GM19099 (cell line): ENCODE measurements at regions not wholly inside any gene's neighbourhood (a gene's known extent, or its start where the extent isn't known, plus 50 kb on each side); places are given as distances from the start of the nearest gene placed in this dataset.

Source experiments
- POLR2A ChIP-seq: IDR thresholded peaks from 3 replicates; pipeline ENCODE4 v1.6.1; 2011; ENCODE audit warnings: low read depth; ENCODE audit not compliant: insufficient read length; ENCODE audit errors: extremely low read depth

GRCh38 chr5:89005990-89006389, 123.0 kb upstream of the MEF2C start:
- no peak for TF ChIP-seq POLR2A

DNA sequence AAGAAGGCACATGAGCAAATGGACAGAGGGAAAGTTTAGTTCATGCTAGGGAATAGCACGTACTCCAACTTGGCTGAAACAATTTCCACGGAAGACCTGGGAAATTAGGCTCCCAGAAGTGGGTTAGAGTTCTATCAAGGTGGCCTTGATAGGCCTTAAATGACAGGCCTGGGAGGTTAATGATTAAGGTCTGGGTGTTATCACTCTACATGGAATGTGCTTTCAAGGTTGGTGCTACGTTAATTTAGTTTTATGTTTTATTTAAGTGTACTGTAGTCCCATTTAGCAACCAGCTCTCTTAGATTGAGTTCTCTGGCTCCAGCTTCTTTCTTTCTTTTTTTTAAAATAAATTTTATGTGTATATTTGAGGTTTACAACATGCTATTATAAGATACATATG, 121.4 kb upstream of the MEF2C start:
- TF ChIP-seq POLR2A: no peak

- TF ChIP-seq POLR2A: no peak
Observed at GRCh38 chr5:89003563-89004036, 120.6 kb upstream of the MEF2C start.

DNA sequence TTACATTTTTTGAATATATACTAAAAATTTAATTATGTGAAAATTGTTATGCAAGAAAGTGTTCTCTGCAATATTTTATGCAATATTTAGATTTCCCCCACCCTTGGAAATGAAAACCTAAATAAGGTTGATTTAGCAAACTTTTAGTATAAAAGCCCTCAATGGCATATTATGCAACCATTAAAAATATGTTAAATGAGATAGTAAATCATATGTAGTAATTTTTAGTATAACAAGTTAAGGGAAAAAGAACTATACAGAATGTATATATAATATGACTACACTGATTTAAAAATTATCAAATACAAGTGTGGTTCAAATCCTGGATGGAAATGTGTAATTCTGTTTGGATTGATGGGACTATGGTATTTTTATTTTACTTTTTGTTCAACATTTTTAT, 116.9 kb upstream of the MEF2C start:
- TF ChIP-seq POLR2A: no peak

- no peak for TF ChIP-seq POLR2A
Observed at GRCh38 chr5:88997937-88998336, 115.0 kb upstream of the MEF2C start.

DNA sequence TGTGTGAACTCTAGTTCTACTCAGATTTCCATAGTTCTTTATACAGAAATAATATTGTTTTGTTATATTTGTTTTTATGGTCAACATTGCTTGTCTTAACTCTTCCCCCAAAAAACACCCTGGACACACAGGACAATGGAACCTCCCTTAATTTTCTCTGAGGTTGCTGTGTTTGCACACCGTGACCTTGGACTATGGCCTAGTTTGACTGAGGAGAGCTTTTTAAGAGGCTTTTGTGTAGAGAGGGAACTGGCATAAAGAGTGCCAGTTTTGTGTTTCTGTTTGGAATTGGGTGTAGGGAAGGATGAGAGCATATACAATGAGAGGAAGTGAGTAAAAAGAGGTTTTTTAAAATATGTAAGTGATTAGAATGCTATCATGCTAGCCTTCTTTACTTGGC, 101.1 kb upstream of the MEF2C start:
- TF ChIP-seq POLR2A: no peak

DNA sequence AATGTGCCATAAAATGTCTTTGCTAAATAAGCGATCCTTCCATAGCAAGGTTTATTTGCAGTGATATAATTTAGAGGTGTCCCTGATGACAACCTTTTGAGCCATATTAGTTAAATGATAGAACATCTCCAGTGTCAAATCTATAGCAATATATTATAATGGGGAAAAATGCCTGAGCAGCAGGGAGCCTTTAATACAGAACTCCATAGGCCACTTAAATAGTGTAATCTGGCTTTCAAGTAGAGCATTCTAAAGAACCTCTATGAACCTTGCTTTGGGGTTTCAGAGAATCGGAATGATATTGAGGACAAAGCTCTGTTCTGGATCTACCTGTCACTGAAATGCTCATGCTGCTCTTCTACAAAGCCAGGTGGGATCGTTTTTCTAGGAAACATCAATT, 96.7 kb upstream of the MEF2C start:
- no peak for TF ChIP-seq POLR2A

- TF ChIP-seq POLR2A: no peak
Observed at GRCh38 chr5:88979244-88979643, 96.3 kb upstream of the MEF2C start.

DNA sequence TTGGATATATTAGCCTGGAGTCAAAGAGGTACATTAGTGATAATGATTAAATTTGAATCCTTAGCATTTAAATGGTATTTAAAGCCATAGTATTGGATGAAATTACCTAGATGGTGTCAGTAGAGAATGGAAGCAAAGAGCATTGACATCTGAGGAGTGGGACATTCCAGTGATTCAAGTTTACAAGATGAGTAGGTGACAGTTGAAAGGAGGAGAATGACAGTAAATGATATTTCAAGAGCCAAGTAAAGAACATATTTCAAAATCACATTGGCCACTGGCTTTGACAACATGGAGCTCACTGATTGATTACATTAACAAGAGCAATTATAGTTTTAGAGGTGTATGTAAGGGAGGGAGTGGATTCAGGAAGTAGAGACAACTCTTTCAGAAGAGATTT, 93.9 kb upstream of the MEF2C start:
- no peak for TF ChIP-seq POLR2A

GRCh38 chr5:88967633-88968585, 84.9 kb upstream of the MEF2C start:
- no peak for TF ChIP-seq POLR2A

- TF ChIP-seq POLR2A: no peak
Observed at GRCh38 chr5:88964831-88965230, 81.8 kb upstream of the MEF2C start.

DNA sequence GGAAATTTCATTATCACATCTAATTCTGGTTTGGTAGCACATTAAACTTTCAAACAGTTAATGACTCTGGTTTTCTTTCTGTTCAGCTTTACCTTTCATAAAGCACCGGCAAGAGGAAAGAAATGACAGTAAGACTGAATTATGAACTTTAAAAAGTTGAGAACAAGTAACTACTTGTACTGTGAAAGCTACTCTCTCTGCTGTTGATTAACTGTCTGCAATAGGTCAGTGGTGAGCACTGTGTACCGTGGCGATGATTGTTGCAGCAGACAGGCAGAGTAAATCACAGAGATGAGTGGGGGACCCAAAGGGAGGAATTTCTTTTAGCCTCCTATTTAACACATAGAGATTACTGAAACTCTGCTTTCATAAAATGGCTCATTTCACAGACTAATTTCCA, 74.0 kb upstream of the MEF2C start:
- no peak for TF ChIP-seq POLR2A

- no peak for TF ChIP-seq POLR2A
Observed at GRCh38 chr5:88956416-88956815, 73.4 kb upstream of the MEF2C start.

- no peak for TF ChIP-seq POLR2A
Observed at GRCh38 chr5:88955403-88955802, 72.4 kb upstream of the MEF2C start.

DNA sequence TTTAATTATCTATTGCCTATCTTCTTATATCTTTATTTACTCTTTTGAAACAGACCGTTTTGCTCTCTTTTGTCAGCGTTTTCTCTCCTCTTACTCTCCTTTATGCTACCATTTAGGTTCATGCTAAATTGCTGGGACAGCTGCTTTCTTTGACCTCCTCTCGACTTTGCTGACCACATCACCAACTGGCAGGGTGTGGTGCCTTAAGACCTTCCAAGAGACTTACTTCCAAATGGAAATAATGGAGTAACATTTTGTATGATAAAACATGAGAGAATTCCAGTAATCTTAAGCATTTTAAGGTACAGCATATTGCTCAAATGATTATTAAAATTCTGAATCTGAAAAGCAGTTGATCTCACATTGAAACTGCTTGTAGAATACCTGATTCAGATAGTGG, 71.5 kb upstream of the MEF2C start:
- no peak for TF ChIP-seq POLR2A

DNA sequence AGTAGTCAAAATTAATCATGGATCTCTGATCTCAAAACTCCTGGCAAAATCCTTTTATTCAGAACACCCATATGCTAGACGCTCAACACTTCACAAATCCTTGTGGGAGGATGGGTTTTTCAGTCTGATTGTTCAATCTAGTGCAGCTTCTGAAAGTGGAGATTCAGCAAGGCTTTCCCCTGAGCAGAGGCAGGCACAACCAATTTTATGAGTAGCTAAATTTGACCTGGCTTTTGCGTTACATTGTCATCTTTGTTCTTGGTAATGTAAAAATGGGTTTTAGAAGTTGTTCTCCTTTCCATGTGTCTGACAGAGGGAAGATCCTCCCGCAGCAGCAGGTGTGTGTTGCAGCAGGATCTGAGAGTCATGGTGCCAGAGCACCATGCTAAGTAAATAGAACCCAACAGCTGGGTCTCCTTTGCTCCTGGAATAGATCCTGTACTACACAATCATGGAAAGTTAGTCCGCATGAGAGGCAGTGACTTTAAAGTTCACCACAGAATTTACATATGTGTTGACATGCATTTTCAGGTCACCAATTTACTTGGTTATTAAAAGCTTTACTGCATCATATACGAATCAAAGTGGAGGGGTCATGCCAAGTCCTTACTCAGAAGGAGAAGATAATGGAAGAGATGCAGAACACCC, 70.1 kb upstream of the MEF2C start:
- no peak for TF ChIP-seq POLR2A

DNA sequence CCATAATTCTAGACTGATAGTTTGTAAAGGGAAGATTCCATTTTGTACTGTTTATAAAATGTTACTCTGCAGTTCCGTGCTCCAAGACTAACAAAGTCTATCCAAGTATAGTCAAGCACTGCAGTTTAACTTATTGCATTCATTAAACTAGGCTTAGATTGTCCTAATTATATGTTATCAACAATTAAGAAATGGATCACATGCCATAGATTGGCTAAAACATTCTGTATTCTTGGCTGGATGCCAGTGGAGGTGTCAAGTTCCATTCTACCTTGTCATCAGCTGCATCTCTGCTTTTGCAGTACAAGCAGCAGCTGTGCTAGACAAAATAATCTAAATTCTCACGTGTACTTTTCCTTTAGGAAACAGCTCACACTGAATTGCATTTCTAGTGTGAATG, 69.4 kb upstream of the MEF2C start:
- TF ChIP-seq POLR2A: no peak

DNA sequence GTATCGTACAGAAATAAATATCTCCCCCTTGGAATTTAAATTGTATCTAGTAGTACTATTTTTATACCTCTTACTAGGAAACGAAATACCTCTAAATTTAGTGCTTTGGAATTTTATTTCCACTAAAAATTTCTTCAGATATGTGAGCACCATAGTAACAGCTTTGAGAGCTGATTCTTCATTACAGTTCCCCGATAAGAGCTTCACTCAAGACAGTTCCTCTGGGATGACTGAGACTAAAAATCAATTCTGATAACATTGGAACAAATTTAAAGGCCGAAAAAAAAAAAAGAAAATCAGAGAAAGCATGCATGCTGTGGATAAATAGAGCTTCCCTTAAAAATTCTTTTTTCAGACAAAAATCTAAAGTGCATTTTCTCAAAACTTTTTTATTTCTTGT, 68.5 kb upstream of the MEF2C start:
- TF ChIP-seq POLR2A: no peak
